SK-N-MC (cell line): ENCODE measurements at regions not wholly inside any gene's neighbourhood (a gene's known extent, or its start where the extent isn't known, plus 50 kb on each side); places are given as distances from the start of the nearest gene placed in this dataset.

Source experiments
- EZH2 ChIP-seq: fragments of 200-600 bp; sonication (generic); IDR thresholded peaks from one replicate; pipeline ENCODE4 v1.6.1; 2017; ENCODE audit warnings: antibody characterized with exemption
- FOXP2 ChIP-seq: optimal IDR thresholded peaks from 2 replicates; pipeline ENCODE3; 2011; ENCODE audit warnings: mild to moderate bottlenecking, moderate library complexity; ENCODE audit not compliant: insufficient read depth; ENCODE audit errors: extremely low read length, control extremely low read depth
- POLR2AphosphoS5 ChIP-seq: IDR thresholded peaks from 2 replicates; pipeline ENCODE4 v1.6.1; 2012; ENCODE audit warnings: mild to moderate bottlenecking, low read depth, low read length, borderline replicate concordance

DNA sequence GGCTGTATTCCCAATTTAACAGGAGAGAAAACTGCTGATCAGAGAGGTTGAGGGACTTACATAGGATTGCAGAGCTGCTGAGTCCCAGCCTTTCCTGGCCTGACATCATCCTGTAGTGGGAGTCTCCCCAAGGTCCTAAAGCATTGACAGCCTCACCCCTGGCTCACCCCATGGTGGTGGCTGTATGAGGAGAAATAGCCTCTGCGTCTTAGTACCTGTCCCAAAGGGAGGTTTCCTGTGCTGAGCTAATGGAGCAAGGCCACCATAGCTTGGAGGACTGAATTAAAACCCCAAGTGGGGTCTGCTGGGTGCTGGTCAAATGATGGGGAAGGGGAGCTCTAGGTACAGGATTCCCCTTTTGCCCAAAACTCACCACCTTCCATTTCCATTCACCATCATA is 525.1 kb downstream of the CDH26 start:
- TF ChIP-seq EZH2 (no peak), POLR2AphosphoS5 (no peak), FOXP2 (no peak)
